ENCODE measurements at regions not wholly inside any gene's neighbourhood (a gene's known extent, or its start where the extent isn't known, plus 50 kb on each side); places are given as distances from the start of the nearest gene placed in this dataset.

GRCh38 chr20:3342766-3343165 lies 64.7 kb downstream of the DNAAF9 start:
- intact Hi-C loops (cut with DNase I; ENCODE audit: low total_unique reads), result no loop called here
- Histone ChIP-seq H3K4me3 (no peak overlapping the region), H3K4me1 (no peaks in the 10 kb centered on the region), H3K27me3 (no peaks in the 10 kb centered on the region), H3K36me3 (no peaks in the 10 kb centered on the region), H3K27ac (no peak overlapping the region), H3K9me3 (no peaks in the 10 kb centered on the region)
- TF ChIP-seq POLR2A (IDR thresholded peaks at IDR 0.05), result no peak
- no peak for TF ChIP-seq POLR2AphosphoS5 (IDR thresholded peaks at IDR 0.05)
- TF ChIP-seq CTCF (IDR thresholded peaks at IDR 0.05), result no peak
- no peak for DNase-seq (ENCODE audit: low spot score in 2 of 2)

- Histone ChIP-seq H3K27me3 (no peaks in the 10 kb centered on the region), H3K4me3 (no peak overlapping the region), H3K27ac (no peak overlapping the region), H3K4me1 (no peaks in the 10 kb centered on the region), H3K36me3 (no peaks in the 10 kb centered on the region), H3K9me3 (no peaks in the 10 kb centered on the region)
- TF ChIP-seq CTCF (IDR thresholded peaks at IDR 0.05) (no peak), POLR2AphosphoS5 (IDR thresholded peaks at IDR 0.05) (peak in 1 of 3 donors; percentile 13), POLR2A (IDR thresholded peaks at IDR 0.05) (no peak)
- DNase-seq (ENCODE audit: low spot score in 2 of 2), result no peak
- intact Hi-C loops (cut with DNase I; ENCODE audit: low total_unique reads), result no loop called here
These were observed 67.0 kb downstream of the DNAAF9 start for GRCh38 chr20:3340443-3340842.

- Histone ChIP-seq H3K4me1 (no peaks in the 10 kb centered on the region), H3K27me3 (no peaks in the 10 kb centered on the region), H3K4me3 (no peak overlapping the region), H3K9me3 (no peaks in the 10 kb centered on the region), H3K36me3 (no peaks in the 10 kb centered on the region), H3K27ac (no peak overlapping the region)
- DNase-seq (ENCODE audit: low spot score in 2 of 2), result no peak
- TF ChIP-seq CTCF (IDR thresholded peaks at IDR 0.05) (no peak), POLR2AphosphoS5 (IDR thresholded peaks at IDR 0.05) (no peak), POLR2A (IDR thresholded peaks at IDR 0.05) (no peak)
- intact Hi-C loops (cut with DNase I; ENCODE audit: low total_unique reads), result no loop called here
These were observed 67.9 kb downstream of the DNAAF9 start for GRCh38 chr20:3339571-3339970.

- H3K4me3 ChIP-seq, result no peak overlapping the region
- TF ChIP-seq POLR2A (IDR thresholded peaks at IDR 0.05), result no peak
- TF ChIP-seq CTCF (IDR thresholded peaks at IDR 0.05), result no peak
- TF ChIP-seq POLR2AphosphoS5 (IDR thresholded peaks at IDR 0.05), result no peak
- H3K27me3 ChIP-seq, result no peaks in the 10 kb centered on the region
- no peaks in the 10 kb centered on the region for H3K36me3 ChIP-seq
- intact Hi-C loops (cut with DNase I; ENCODE audit: low total_unique reads), result no loop called here
- H3K27ac ChIP-seq, result no peak overlapping the region
- DNase-seq (ENCODE audit: low spot score in 2 of 2), result no peak
- no peaks in the 10 kb centered on the region for H3K9me3 ChIP-seq
- H3K4me1 ChIP-seq, result no peaks in the 10 kb centered on the region
These were observed 68.4 kb downstream of the DNAAF9 start for GRCh38 chr20:3339076-3339475.

- H3K4me3 ChIP-seq, result no peak overlapping the region
- no peak for TF ChIP-seq POLR2A (IDR thresholded peaks at IDR 0.05)
- TF ChIP-seq POLR2AphosphoS5 (IDR thresholded peaks at IDR 0.05), result no peak
- no peaks in the 10 kb centered on the region for H3K4me1 ChIP-seq
- H3K9me3 ChIP-seq, result no peaks in the 10 kb centered on the region
- DNase-seq (ENCODE audit: low spot score in 2 of 2), result no peak
- H3K36me3 ChIP-seq, result no peaks in the 10 kb centered on the region
- intact Hi-C loops (cut with DNase I; ENCODE audit: low total_unique reads), result no loop called here
- H3K27ac ChIP-seq, result no peak overlapping the region
- H3K27me3 ChIP-seq, result no peaks in the 10 kb centered on the region
These were observed 73.1 kb downstream of the DNAAF9 start for GRCh38 chr20:3334156-3334943.

All from breast epithelium (tissue), 4 donors.